ENCODE measurements at regions not wholly inside any gene's neighbourhood (a gene's known extent, or its start where the extent isn't known, plus 50 kb on each side); places are given as distances from the start of the nearest gene placed in this dataset.

DNA sequence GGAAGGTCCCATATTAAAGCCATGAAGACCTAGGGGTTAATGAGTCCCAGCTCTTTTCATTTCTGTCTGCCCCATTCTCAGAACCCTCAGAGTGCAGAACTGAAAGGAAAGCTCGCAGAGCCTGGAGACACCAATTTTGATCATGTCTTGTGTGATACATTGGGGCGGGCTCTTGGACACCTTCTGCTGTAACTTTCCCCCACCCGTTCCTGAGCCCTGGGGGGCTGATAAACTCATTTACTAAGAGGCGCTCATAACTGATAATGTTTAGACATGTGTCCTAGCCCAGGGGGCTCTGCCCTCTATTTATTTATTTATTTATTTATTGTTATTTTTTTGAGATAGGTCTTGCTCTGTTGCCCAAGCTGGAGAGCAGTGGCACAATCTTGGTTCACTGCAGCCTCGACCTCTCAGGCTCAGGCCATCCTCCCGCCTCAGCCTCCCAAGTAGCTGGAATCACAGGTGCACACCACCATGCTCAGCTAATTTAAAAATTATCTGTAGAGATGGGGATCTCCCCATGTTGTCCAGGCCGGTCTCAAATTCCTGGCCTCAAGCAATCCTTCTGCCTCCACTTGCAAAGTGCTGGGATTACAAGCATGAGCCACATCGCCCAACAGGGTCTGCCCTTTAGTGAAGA is 72.4 kb upstream of the HAAO start:
- no peak for DNase-seq

DNA sequence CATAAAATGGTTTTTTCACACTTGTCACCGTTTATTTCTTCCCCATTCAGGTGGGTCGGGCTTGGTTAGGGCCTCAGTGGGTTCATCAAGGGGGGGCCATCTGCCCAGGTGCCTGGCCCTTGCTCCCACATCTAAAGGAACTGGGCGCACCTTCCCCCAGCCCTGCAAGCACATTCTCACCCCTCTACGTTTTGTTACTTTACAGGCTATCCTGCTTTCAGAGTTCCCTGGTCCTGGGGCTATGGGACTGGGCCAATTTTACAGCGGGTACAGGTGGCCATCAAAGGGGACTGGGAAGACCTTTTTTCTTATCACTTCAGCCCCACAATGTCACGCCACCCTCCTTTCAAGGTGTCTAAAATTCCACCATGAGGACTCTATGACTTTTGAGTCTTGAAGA is 71.8 kb upstream of the HAAO start:
- no peak for DNase-seq

- no peak for DNase-seq
Observed at GRCh38 chr2:42863751-42864150, 71.4 kb upstream of the HAAO start.

DNA sequence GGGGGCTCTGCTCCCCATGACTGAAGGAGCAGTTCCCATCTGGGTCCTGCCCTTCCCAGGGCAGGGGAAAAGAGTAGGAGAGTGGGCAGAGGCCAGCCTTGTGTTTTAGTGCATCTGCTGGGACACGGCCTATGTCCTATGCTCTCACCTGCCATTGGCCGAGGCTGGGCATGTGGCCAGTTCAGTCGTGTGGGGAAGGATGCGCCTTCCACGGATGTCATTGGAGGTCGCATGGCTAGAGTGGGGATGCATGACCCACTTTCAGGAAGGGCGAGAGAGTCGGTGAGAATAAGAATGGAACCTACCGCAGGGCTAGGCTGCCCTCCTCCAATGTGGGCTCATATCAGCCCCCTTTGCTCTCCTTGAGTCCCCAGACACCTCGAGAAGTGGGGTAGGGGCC is 70.9 kb upstream of the HAAO start:
- DNase-seq = no peak

- no peak for DNase-seq
Observed at GRCh38 chr2:42862669-42863185, 70.3 kb upstream of the HAAO start.

DNA sequence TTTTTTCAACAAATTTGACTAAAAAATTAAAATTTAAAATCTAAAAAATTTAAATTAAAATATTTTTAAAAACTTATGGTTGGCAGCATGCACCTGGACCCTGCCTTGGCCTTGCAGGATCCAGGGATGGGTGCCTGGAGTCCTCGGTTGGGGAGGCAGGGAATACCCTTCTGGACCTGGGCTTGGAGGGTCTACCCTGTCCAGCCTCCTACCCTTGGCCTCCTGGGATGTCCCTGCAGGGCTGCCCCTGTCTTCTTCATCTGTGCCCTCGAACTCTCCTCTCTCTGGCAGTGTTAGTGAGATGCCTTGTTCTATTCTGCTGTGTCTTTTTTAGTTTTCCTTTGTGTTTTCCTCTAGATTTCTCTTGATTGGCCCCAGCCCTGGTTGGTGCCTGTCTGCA is 68.9 kb upstream of the HAAO start:
- DNase-seq = no peak

DNA sequence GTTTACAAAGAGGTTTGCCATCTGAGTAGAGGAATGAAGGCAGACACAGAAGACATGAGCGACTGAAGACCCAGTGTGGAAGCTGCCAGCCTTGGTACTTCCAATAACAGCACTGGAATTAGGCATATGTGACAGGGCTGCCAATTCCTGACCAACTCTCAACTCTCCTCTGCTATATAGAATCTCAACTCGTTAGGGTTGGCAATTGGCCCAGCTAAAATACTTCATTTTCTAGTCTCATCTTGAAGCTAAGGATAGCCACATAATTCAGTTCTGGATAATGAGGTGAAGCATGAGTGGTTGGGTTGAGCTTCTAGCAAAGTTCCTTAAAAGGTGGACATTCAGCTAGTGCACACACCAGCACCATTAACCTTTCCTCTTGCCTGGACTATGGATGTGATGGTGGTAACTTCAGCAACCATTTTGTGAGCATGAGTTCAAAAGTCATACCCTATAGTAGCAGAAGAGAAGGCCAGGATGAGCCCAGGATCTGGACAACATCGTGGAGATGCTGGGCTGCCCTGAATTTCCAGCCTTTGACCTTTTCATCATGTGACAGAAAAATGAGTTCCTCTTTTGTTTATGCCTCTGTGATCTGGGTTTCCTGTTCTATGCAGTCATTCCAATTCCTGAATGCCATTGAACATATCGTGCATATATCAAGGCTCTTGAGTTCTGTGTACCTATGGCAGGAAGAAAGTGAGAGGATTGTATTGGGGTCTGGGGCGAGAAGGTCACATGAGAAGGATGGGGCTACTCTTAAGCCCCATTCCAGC is 68.1 kb upstream of the HAAO start:
- no peak for DNase-seq

DNA sequence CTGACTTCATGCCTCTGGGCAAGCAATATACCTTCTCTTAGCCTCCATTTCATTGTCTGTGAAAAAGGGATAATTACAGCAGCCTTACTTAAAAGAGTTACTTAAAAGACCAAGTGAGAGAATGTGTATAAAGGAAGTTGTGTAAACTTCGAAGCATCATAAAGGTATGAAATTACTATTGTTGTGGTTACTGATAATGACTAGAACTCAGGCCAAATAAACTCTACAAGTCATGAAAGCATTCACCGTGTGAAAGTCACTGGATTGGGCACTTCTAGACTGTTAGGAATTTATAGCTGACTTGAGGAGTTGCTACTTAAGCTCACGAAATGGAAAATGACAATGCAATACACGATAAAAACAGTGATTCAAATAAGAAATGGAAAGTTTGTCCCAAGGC is 67.4 kb upstream of the HAAO start:
- DNase-seq = no peak

- DNase-seq = peak; percentile 56
Observed at GRCh38 chr2:42859006-42859552, 66.7 kb upstream of the HAAO start.

GRCh38 chr2:42858140-42859005 is 66.0 kb upstream of the HAAO start:
- DNase-seq = no peak

DNA sequence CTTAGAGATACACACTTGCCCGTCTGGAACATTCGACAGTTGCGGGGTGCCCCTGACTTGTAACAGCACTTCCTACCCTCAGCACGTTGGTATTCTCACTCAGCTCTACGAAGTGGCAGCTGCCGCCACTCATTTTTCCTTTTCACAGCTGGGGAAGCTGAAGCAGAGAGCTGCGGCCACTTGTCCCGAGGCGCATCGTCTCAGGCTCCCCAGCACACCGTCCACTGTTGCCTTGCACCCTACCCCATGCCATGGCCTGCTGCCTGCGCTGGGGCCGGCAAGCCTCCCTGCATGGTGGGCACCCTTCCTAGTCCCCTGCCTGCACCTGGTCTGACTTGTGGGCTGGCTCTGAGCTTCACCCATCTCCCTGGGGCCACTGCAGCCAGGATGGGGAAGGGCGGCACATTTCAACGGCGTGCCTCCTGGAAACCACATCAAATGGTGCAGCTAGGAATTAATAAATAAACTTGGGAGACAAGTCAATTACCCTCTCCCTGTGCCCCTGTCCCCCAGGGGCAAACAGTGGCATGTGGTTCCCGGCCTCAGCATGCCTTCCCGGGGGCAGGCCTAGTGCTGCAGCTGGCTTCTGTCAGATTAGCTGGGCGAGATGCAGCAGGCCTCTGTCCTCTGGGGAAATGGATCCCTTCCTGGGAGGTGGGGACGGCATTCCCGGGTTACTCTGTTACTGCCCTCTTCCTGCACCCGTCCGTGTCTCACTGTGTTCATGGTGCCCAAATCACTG is 64.7 kb upstream of the HAAO start:
- no peak for DNase-seq

DNA sequence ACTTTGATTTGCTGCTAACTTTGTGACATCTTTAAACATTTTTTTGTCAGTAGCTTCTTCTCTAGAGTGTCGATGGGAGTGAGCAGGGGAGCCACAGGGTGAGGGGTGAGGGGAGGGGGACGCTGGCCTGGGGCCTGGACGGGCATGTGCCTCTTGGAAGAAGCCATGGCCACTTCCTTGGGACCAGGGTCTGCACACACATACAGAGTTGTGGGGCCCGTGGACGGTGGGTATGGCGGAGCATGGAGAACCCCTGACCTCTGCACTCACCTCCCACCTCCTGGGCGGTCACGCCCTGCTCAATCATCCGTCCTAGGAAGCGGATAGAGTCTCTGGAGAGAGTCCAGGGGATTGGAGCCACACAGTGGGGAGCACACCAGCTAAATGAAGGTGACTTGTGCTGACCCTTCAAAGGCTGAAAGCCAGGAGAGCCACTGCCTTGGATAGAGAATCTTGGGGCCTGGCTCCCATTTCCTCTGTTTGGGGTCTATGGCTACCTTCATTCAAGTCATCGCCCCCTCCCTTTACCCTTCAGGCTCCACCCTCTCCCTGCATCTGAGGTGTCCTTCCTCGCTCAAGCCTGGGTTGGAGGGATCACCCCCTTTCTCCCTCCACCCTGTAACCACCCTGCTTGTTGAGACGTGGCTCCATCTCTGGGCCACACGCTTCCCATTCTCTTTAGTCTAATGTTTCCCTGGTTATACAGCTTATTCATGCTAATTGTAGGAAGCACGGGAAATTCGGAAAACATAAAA is 63.9 kb upstream of the HAAO start:
- DNase-seq = no peak

GRCh38 chr2:42855221-42855970 is 63.0 kb upstream of the HAAO start:
- DNase-seq = no peak

DNA sequence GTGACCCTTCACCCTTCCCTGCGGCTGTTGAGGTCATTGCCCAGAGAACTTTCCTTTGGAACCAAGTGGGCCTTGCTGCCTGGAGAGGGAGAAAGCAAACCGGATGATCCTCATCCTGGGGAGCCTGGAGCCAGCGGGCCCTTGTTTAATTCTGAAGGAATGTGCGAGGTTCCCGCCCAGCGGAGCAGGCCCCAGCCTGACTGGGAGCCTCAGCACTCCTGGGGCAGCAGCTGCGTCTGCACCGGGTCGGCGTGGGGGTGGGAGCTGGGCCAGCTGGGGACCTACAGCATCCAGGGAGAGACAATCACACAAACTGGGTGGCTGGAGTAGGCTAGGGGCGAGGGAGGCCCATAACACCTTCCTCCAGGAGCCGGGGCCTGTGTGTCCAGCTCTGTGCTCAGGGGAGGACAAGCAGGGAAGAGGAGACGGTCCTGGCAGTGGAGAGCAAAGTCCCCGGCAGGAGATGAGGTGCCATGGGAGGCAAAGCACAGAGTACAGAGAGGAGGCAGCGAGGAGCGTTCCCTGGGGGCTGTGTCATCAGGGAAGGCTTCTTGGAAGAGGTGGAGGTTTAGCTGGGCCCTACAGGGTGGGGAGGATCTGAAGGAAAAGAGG is 61.9 kb upstream of the HAAO start:
- no peak for DNase-seq

GRCh38 chr2:42853549-42854206 is 61.3 kb upstream of the HAAO start:
- DNase-seq = no peak

GRCh38 chr2:42852798-42853197 is 60.4 kb upstream of the HAAO start:
- DNase-seq = no peak

GRCh38 chr2:42851740-42852250 is 59.4 kb upstream of the HAAO start:
- DNase-seq = no peak

DNA sequence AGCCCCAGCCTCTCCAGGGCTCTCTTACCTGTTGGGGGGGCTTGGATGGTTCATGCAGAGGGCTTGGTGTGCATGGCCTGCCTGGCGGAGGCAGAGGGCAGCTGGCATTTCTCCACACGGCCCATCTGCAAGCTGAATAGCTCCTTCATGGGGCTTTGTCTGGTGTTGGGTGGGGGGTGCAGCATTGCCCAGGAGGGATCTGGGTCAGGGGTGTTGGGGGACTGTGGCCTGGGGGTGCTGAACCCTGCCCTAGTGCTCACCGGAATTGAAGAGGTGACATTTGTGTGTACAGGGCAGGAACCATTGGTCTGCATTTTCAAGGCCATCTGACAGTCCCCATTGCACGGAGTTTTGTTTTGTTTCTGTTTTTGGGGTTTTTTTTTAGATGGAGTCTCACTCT is 58.8 kb upstream of the HAAO start:
- no peak for DNase-seq

- DNase-seq = no peak
Observed at GRCh38 chr2:42850016-42850805, 57.8 kb upstream of the HAAO start.

All from activated gamma-delta T cell treated with Interleukin-2 at 50 U/mL for 16 hours (primary cell).